Smooth muscle cell (in vitro differentiated cells): ENCODE measurements at regions not wholly inside any gene's neighbourhood (a gene's known extent, or its start where the extent isn't known, plus 50 kb on each side); places are given as distances from the start of the nearest gene placed in this dataset.

Experiments
- DNase-seq: peaks from one replicate; lab custom pipeline; 2025; ENCODE audit not compliant: unreplicated experiment; lab: John Stamatoyannopoulos, UW
- H2AFZ ChIP-seq: fragments of 200-600 bp; sonication (generic); 2 replicates; pipeline ENCODE4 v1.6.0; 2016; ENCODE audit warnings: antibody characterized with exemption, low read depth, mild to moderate bottlenecking
- H3F3A ChIP-seq: fragments of 200-600 bp; sonication (generic); 2 replicates; pipeline ENCODE4 v1.6.0; 2017; ENCODE audit warnings: antibody characterized with exemption, low read depth
- H3K27ac ChIP-seq: fragments of 200-600 bp; sonication (generic); 2 replicates; pipeline ENCODE4 v1.5.1; 2016; ENCODE audit warnings: low read depth, mild to moderate bottlenecking
- H3K27me3 ChIP-seq: fragments of 200-600 bp; sonication (generic); 2 replicates; pipeline ENCODE4 v1.6.1; 2016; ENCODE audit warnings: low read depth, mild to moderate bottlenecking
- H3K36me3 ChIP-seq: fragments of 200-600 bp; sonication (generic); 2 replicates; pipeline ENCODE4 v1.5.1; 2016; ENCODE audit warnings: low read depth
- H3K4me1 ChIP-seq: fragments of 200-600 bp; sonication (generic); 2 replicates; pipeline ENCODE4 v1.5.1; 2016; ENCODE audit warnings: low read depth
- H3K4me2 ChIP-seq: fragments of 200-600 bp; sonication (generic); 2 replicates; pipeline ENCODE4 v1.6.0; 2016; ENCODE audit warnings: mild to moderate bottlenecking
- H3K4me3 ChIP-seq: fragments of 200-600 bp; sonication (generic); 2 replicates; pipeline ENCODE4 v1.5.1; 2016; ENCODE audit warnings: mild to moderate bottlenecking
- H3K79me2 ChIP-seq: fragments of 200-600 bp; sonication (generic); 2 replicates; pipeline ENCODE4 v1.6.0; 2016; ENCODE audit warnings: low read depth, mild to moderate bottlenecking
- H3K9ac ChIP-seq: fragments of 200-600 bp; sonication (generic); 2 replicates; pipeline ENCODE4 v1.6.0; 2016; ENCODE audit warnings: low read depth
- H3K9me3 ChIP-seq: fragments of 200-600 bp; sonication (generic); replicated peaks from 2 replicates; pipeline ENCODE4 v1.5.1; 2016; ENCODE audit warnings: low read depth
- H4K20me1 ChIP-seq: fragments of 200-600 bp; sonication (generic); 2 replicates; pipeline ENCODE4 v1.6.0; 2016; ENCODE audit warnings: low read depth
- CTCF ChIP-seq: fragments of 200-600 bp; sonication (generic); IDR thresholded peaks from 2 replicates; pipeline ENCODE4 v1.5.1; 2017; ENCODE audit warnings: borderline replicate concordance, mild to moderate bottlenecking, antibody characterized with exemption; ENCODE audit not compliant: insufficient read depth, poor library complexity, severe bottlenecking
- WGBS: methylation state at CpG from one replicate; pipeline ENCODE4 v1.1.7; 2016; ENCODE audit warnings: low lambda C conversion rate; 5-methylcytosine and 5-hydroxymethylcytosine counted together

GRCh38 chr21:35616090-35616489 lies 444.2 kb downstream of the SETD4 start:
- Histone ChIP-seq H2AFZ (peak overlapping the region; percentile 23), H3F3A (no peaks in the 10 kb centered on the region), H3K4me2 (no peak overlapping the region), H3K9ac (no peak overlapping the region), H3K79me2 (no peaks in the 10 kb centered on the region), H3K9me3 (no peaks in the 10 kb centered on the region), H3K27me3 (no peaks in the 10 kb centered on the region), H3K4me1 (peaks cover 13% of the 10 kb centered on the region), H3K27ac (peak overlapping the region; percentile 65), H3K4me3 (no peak overlapping the region), H3K36me3 (no peaks in the 10 kb centered on the region), H4K20me1 (no peaks in the 10 kb centered on the region)
- no peak for DNase-seq
- TF ChIP-seq CTCF: no peak
- 76% methylated on average over 4 of the region's 4 CpGs for WGBS

GRCh38 chr21:35615325-35615724 lies 445.0 kb downstream of the SETD4 start:
- H3K27ac ChIP-seq: peak overlapping the region; percentile 65
- no peaks in the 10 kb centered on the region for H4K20me1 ChIP-seq
- no peak overlapping the region for H3K4me2 ChIP-seq
- no peak for DNase-seq
- WGBS: 88% methylated on average over 1 of the region's 1 CpG
- H3K9me3 ChIP-seq: no peaks in the 10 kb centered on the region
- no peak overlapping the region for H3K9ac ChIP-seq
- TF ChIP-seq CTCF: no peak
- no peak overlapping the region for H3K4me3 ChIP-seq
- H3K79me2 ChIP-seq: no peaks in the 10 kb centered on the region
- no peaks in the 10 kb centered on the region for H3K27me3 ChIP-seq
- H2AFZ ChIP-seq: no peak overlapping the region
- H3K36me3 ChIP-seq: no peaks in the 10 kb centered on the region
- H3K4me1 ChIP-seq: peaks cover 13% of the 10 kb centered on the region
- no peaks in the 10 kb centered on the region for H3F3A ChIP-seq

- no peak for TF ChIP-seq CTCF
- no peaks in the 10 kb centered on the region for H3K36me3 ChIP-seq
- H3K27ac ChIP-seq: peak overlapping the region; percentile 65
- no peaks in the 10 kb centered on the region for H4K20me1 ChIP-seq
- no peak overlapping the region for H3K4me2 ChIP-seq
- H3K9ac ChIP-seq: no peak overlapping the region
- H3K79me2 ChIP-seq: no peaks in the 10 kb centered on the region
- no peaks in the 10 kb centered on the region for H3K9me3 ChIP-seq
- no peaks in the 10 kb centered on the region for H3F3A ChIP-seq
- WGBS: 80% methylated on average over 4 of the region's 4 CpGs
- no peak for DNase-seq
- H3K4me1 ChIP-seq: peaks cover 7% of the 10 kb centered on the region
- H3K27me3 ChIP-seq: no peaks in the 10 kb centered on the region
- no peak overlapping the region for H3K4me3 ChIP-seq
- H2AFZ ChIP-seq: no peak overlapping the region
Measured at GRCh38 chr21:35614396-35614921, 445.9 kb downstream of the SETD4 start.

GRCh38 chr21:35611708-35612132 lies 448.6 kb downstream of the SETD4 start:
- no peaks in the 10 kb centered on the region for H3K27me3 ChIP-seq
- no peaks in the 10 kb centered on the region for H3K79me2 ChIP-seq
- H3K9ac ChIP-seq: no peak overlapping the region
- no peak overlapping the region for H2AFZ ChIP-seq
- no peaks in the 10 kb centered on the region for H4K20me1 ChIP-seq
- H3K4me2 ChIP-seq: peak overlapping the region; percentile 4
- DNase-seq: no peak
- TF ChIP-seq CTCF: no peak
- H3K4me3 ChIP-seq: no peak overlapping the region
- WGBS: 15% methylated on average over 2 of the region's 2 CpGs
- H3K4me1 ChIP-seq: no peaks in the 10 kb centered on the region
- H3K9me3 ChIP-seq: no peaks in the 10 kb centered on the region
- no peaks in the 10 kb centered on the region for H3K36me3 ChIP-seq
- H3F3A ChIP-seq: no peaks in the 10 kb centered on the region
- peak overlapping the region; percentile 65 for H3K27ac ChIP-seq
